Loucy (cell line): ENCODE measurements at regions not wholly inside any gene's neighbourhood (a gene's known extent, or its start where the extent isn't known, plus 50 kb on each side); places are given as distances from the start of the nearest gene placed in this dataset.

Experiments used
- CTCF ChIP-seq: fragments of 200-600 bp; sonication (generic); conservative IDR thresholded peaks from 2 replicates; pipeline ENCODE4 v1.5.1; 2014; ENCODE audit warnings: mild to moderate bottlenecking, antibody characterized with exemption, low read length
- EZH2phosphoT487 ChIP-seq: fragments of 200-600 bp; IDR thresholded peaks from 2 replicates; pipeline ENCODE4 v1.6.1; 2018; ENCODE audit warnings: antibody characterized with exemption, mild to moderate bottlenecking, moderate library complexity, borderline replicate concordance

GRCh38 chr9:18114559-18115475, 359.1 kb upstream of the ADAMTSL1 start:
- TF ChIP-seq CTCF (no peak), EZH2phosphoT487 (no peak)
